PC-9 (cell line): ENCODE measurements at regions not wholly inside any gene's neighbourhood (a gene's known extent, or its start where the extent isn't known, plus 50 kb on each side); places are given as distances from the start of the nearest gene placed in this dataset.

Source experiments
- EZH2 ChIP-seq: fragments of 200-600 bp; sonication (generic); IDR thresholded peaks from 2 replicates; pipeline ENCODE4 v1.8.0; 2017; ENCODE audit warnings: antibody characterized with exemption, low read depth
- TF ChIP-seq, protein P1 (sequence below): fragments of 200-600 bp; sonication (generic); conservative IDR thresholded peaks from 2 replicates; pipeline ENCODE4 v1.6.1; 2017; ENCODE audit warnings: mixed run types, antibody characterized with exemption, mild to moderate bottlenecking, moderate library complexity

DNA sequence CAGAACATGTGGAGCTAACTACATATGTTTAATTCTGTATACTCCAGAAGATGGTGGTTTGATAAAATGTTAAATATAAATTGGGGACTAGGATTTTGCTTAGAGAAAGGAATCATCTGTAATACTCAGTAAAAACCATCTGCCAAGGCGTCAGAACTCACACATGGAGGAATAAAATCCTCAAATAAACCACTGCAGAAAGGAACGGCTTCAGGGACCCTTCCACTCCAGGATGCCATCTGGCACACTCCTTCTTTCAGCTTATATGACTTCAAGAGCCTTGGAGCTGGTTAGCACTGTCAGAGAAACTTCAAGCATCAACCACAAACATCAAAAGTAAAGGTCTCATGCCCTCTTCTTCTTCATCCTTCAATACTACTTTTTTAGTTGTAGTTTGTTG lies 360.6 kb downstream of the PLK2 start:
- TF ChIP-seq EZH2: no peak
- TF ChIP-seq, protein P1, sequence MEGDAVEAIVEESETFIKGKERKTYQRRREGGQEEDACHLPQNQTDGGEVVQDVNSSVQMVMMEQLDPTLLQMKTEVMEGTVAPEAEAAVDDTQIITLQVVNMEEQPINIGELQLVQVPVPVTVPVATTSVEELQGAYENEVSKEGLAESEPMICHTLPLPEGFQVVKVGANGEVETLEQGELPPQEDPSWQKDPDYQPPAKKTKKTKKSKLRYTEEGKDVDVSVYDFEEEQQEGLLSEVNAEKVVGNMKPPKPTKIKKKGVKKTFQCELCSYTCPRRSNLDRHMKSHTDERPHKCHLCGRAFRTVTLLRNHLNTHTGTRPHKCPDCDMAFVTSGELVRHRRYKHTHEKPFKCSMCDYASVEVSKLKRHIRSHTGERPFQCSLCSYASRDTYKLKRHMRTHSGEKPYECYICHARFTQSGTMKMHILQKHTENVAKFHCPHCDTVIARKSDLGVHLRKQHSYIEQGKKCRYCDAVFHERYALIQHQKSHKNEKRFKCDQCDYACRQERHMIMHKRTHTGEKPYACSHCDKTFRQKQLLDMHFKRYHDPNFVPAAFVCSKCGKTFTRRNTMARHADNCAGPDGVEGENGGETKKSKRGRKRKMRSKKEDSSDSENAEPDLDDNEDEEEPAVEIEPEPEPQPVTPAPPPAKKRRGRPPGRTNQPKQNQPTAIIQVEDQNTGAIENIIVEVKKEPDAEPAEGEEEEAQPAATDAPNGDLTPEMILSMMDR: no peak
